ENCODE measurements at regions not wholly inside any gene's neighbourhood (a gene's known extent, or its start where the extent isn't known, plus 50 kb on each side); places are given as distances from the start of the nearest gene placed in this dataset.

- peak; percentile 58 for DNase-seq
Observed at GRCh38 chrX:121102101-121102500, 54.7 kb downstream of the GLUD2 start.

GRCh38 chrX:121103381-121103780 is 56.0 kb downstream of the GLUD2 start:
- peak; percentile 61 for DNase-seq

GRCh38 chrX:121106484-121107235 is 59.2 kb downstream of the GLUD2 start:
- no peak for DNase-seq

DNA sequence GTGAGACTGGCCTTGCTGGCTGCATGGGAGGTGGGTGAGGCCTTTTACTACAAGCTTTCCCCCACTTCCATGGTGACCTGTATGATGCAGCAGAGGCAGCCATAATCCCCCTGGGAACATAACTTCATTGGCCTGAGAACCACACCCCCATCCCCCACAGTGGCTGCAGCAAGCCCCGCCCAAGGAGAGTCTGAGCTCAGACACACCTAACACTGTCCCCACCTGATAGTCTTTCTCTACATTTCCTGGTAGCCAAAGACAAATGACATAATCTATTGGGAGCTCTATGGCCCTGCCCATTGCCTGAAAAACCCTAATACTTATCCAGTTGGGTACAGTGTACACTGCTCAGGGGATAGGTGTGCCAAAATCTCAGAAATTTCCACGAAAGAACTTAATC is 62.6 kb downstream of the GLUD2 start:
- DNase-seq, result no peak

DNA sequence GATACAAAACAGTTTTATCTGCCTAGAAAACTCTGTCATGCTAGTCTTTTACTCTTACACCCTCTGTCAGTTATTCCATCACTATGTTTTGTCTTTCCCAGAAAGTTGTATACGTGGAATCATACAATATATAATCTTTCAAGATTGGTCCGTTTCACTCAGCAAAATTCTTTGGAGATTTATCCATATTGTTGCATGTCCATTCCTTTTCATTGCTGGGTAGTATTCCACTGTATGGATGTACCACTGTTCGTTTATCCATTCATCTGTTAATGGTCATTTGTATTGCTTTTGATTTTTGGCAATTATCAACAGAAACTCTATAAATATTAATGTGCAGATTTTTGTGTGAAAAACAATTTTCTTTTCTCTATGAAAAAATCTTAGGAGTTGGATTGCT is 63.1 kb downstream of the GLUD2 start:
- no peak for DNase-seq

GRCh38 chrX:121114691-121115090 is 67.3 kb downstream of the GLUD2 start:
- no peak for DNase-seq

GRCh38 chrX:121120690-121121605 is 73.5 kb downstream of the GLUD2 start:
- no peak for DNase-seq

- no peak for DNase-seq
Observed at GRCh38 chrX:121122332-121122731, 74.9 kb downstream of the GLUD2 start.

DNA sequence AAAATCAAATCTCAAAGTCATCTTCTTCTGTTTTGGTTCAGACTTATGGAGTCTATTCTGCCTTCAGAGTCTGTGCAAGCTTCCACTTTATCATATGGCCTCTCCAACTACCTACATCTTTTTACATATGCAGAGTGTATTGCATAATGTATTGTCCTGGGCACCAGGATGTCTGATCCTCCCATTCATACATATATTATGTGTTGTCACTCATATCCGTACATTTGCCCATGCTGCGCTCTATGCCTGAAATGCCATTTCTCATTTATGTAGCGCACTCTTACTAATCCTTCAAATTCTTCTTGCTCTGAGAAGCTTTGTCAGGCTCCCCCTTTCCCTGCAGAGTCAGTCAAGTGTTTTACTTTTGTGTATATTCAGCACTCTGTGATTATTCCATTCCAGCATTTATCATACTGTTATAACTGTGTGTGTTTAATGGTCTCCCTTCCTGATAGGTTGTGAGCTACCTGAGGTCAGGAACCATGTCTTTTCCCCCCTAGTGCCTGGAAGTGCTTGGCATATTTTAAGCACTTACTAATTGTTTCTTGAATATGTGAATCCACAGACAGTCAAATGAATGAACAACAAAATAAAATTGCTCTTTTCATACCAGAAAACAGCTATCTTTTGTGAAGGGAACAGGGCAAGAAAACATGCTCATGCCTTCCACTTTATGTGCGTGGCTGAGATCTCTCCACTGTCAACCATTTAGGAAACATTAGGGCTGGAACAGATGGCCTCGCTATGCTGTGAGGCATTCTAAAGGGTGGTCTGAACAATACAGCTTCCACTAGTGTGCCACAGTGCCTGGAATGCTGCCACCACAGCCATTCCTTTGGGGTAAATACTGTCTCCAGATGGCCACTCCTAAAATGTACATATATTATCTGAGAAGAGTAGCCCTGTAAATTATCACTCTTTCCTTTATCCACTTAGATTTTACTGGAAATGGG is 81.8 kb downstream of the GLUD2 start:
- no peak for DNase-seq

DNA sequence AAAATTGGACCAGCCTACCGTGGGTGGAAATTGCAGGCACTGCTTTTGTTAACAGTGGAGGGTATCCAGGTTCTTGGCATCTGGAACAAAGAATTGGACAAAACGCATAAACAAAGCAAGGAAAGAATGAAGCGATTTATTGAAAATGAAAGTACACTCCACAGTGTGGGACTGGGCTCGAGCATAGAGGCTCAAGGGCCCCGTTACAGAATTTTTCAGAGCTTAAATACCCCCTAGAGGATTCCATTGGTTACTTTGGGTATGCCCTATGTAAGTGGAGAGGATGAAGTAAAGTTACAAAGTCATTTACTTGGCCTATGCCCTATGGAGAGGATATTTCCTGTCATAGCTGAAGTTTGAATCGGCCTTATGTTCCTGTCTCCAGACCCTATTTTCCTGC is 85.3 kb downstream of the GLUD2 start:
- DNase-seq, result no peak

GRCh38 chrX:121135488-121136207 is 88.2 kb downstream of the GLUD2 start:
- no peak for DNase-seq

DNA sequence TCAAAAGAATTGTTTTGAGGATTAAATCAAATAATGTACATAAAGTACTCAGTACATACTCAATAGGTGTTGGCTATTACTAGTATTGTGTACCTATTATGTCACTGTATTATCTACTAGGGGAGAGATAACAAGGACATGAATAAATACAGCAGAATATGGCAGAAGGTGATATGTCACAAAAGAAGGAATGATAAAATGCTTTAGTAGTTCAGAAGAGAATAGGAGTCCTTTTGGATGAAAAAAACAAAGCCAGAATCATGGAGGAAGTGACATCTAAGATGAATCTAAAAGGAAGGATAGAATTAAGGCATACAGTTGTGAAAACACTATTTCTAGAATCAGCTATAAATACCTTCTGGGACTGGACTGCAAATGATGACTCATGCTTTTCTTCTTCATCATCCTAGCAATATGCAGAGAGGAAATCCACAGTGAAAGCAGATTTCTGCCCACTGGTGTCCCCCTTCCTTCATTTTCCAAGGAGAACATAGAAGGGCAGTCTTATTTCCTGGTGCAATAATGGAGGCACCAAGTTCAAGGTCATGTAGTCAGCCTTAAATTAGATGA is 98.7 kb downstream of the GLUD2 start:
- DNase-seq, result peak; percentile 44

DNA sequence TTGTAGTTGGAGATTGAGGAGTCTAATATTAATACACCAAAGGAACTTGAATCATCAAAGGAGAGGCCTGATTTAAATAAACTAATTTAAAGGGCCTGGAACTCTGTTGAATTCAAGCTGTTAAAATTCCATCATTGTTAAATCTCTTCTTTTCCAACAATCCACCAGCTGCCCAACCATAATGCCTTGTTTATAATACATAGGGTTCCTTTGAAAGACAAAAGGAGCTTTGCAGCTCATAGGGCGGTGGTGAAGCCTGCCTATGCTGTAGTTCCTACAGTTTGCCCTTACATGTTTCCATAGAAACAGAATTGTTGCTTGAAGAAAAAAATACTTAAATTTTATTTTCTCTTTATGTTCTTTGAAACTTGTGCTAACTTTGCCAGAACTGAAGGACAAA is 102.8 kb downstream of the GLUD2 start:
- no peak for DNase-seq

DNA sequence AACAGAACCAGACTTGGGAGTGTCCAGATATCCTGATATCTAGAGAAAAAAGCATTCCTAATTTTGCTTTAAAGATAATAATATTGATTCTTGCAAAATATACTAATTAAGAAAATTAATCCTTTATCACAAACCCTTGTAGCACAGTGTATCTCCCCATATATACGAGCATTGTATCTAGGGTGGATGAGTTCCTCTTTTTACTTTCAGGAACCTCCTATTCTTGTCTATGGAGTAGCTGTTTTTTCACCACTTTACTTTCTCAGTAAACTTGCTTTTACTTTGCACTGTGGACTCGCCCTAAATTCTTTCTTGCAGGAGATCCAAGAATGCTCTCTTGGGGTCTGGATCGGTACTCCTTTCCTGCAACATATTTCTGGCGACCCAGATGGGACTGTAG is 103.9 kb downstream of the GLUD2 start:
- DNase-seq, result no peak

GRCh38 chrX:121154858-121155404 is 107.5 kb downstream of the GLUD2 start:
- no peak for DNase-seq

- DNase-seq, result no peak
Observed at GRCh38 chrX:121160987-121161386, 113.6 kb downstream of the GLUD2 start.

GRCh38 chrX:121161501-121161933 is 114.1 kb downstream of the GLUD2 start:
- no peak for DNase-seq

DNA sequence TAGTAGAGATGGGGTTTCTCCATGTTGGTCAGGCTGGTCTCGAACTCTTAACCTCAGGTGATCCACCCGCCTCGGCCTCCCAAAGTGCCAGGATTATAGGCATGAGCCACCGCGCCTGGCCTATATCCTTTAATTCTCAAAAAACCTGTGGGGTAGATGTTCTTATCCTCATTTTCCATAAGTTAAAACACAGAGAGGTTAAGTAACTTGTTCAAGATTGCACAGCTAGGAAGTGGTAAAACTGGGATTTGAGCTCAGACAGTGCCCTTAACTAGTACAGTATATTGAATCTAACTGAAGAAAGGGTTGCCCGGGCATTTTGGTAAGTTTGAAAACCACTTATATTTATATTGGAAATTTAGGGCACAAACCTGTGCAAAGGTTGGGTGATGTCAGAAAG is 116.0 kb downstream of the GLUD2 start:
- DNase-seq, result no peak

- DNase-seq, result no peak
Observed at GRCh38 chrX:121165930-121166359, 118.5 kb downstream of the GLUD2 start.

DNA sequence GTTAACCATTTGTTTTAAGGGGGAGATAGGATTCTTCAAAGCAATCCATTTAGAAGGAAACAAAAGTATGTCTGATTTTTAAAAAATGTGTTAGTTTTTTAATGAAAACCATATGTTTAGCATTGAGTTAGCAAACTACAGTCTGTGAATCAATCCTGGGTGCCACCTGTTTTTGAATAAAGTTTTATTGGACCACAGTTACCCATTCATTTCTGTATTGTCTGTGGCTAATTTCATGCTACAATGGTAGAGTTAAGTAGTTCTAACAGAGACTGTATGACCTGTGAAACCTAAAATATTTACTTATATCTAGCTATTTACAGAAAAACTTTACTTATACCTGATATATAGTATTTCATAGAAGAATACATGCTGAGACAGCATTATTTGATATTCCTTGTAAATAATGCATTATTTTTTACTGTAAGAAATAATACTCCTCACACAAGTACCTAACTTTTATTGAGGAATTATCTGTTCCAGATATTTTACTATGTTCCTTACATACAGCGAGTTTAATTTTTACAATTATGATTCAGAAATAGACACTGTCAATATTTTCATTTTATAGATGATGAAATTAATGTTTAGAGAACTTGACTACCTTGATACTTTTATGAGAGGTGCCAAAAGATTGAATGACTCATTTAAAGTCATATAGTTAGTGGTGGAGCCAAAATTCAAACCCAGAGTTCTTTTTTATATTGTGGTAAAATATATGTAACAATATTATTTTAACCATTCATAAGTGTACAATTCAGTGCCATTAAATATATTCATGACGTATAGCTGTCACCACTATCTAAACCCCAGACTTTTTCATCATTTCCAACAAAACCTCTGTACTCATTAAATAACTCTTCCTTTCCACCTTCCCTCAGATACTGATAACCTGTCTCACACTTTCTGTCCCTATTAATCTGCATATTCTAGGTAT is 122.0 kb downstream of the GLUD2 start:
- no peak for DNase-seq
